Right lobe of liver (tissue), 6 donors: ENCODE measurements at regions not wholly inside any gene's neighbourhood (a gene's known extent, or its start where the extent isn't known, plus 50 kb on each side); places are given as distances from the start of the nearest gene placed in this dataset.

Experiments used
- ATAC-seq, 4 donors: fragments of 200-7000 bp; cut with Tn5 transposase; one replicate each; pipeline ENCODE4 v1.9.1; 2020; ENCODE audit warnings: mild to moderate bottlenecking in 4 of 4, moderate library complexity in 4 of 4
- DNase-seq, 3 donors: peaks; one replicate each; pipeline ENCODE4 v3.0.0-alpha.2; 2020
- H3K27ac ChIP-seq, 3 donors: fragments of 200-600 bp; one replicate each; pipeline ENCODE4 v1.8.0; 2022
- H3K27me3 ChIP-seq, 2 donors: fragments of 200-600 bp; one replicate each; pipeline ENCODE4 v1.8.0; 2022
- H3K36me3 ChIP-seq, 4 donors: fragments of 200-600 bp; sonication (generic) in 1 of 4; one replicate each; pipeline versions ENCODE4 v1.5.1 to v1.8.0; 2017 to 2022; ENCODE audit warnings: control low read depth in 1 of 4
- H3K4me1 ChIP-seq, 4 donors: fragments of 200-600 bp; sonication (generic) in 1 of 4; one replicate each; pipeline versions ENCODE4 v1.5.1 to v1.8.0; 2017 to 2022; ENCODE audit warnings: control low read depth in 1 of 4
- H3K4me3 ChIP-seq, 3 donors: fragments of 200-600 bp; one replicate each; pipeline ENCODE4 v1.8.0; 2022
- H3K9me3 ChIP-seq, 4 donors: fragments of 200-600 bp; sonication (generic) in 1 of 4; one replicate each; pipeline versions ENCODE4 v1.5.1 to v1.8.0; 2017 to 2022; ENCODE audit warnings: control low read depth in 1 of 4
- CTCF ChIP-seq, 4 donors: fragments of 200-600 bp in 3 of 4; fragments of 450-650 bp in 1 of 4; IDR thresholded peaks; one replicate each; pipeline versions ENCODE4 v1.5.1 to v1.8.0; 2016 to 2022; ENCODE audit warnings: antibody characterized with exemption in 4 of 4, mild to moderate bottlenecking in 2 of 4
- POLR2A ChIP-seq: fragments of 450-650 bp; IDR thresholded peaks from one replicate; pipeline ENCODE4 v1.6.1; 2017; ENCODE audit warnings: antibody characterized with exemption, mild to moderate bottlenecking
- WGBS: methylation state at CpG from one replicate; pipeline ENCODE4 v1.1.6; 2018; ENCODE audit warnings: low coverage, low lambda C conversion rate; ENCODE audit not compliant: insufficient coverage; ENCODE audit errors: missing lambda C conversion rate; 5-methylcytosine and 5-hydroxymethylcytosine counted together
- intact Hi-C, 2 donors: fragments of 100-400 bp; cut with DNase I; formaldehyde crosslinking; loops; one replicate each; pipeline versions ENCODE4 v1.11.2 to v1.14.1; 2022
- donor health status: DM: no; HTN: yes; CAD: no.
- donor health status: DM: no; HTN: no; CAD: no.
- donor health status: DM: no; HTN: no; CAD: no.
- donor health status: DM: no; HTN: yes; CAD: no.
- donor health status: DM: no; HTN: yes; CAD: no.

DNA sequence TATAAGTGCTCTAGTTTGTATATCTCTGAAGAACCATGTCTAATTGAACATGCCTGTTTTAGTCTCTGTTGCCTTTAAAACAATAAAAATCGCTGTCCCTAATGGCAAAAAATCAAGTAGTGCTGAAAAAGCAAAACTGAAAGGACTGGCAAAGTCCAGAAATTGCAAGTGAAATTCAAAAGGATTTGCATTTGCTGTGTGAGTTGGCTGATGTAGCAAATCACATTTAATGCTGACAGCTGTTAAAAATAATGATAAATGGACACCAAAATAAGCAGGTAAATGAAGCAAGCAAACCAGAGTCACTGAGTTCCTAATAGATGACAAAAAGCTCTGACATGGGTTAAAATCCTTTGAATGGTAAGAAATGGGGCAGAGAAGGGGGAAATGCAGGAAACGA, 874.1 kb downstream of the GRM8 start:
- Histone ChIP-seq H3K27ac (no peak overlapping the region), H3K27me3 (no peaks in the 10 kb centered on the region), H3K4me1 (no peaks in the 10 kb centered on the region), H3K9me3 (no peaks in the 10 kb centered on the region), H3K36me3 (no peaks in the 10 kb centered on the region), H3K4me3 (no peak overlapping the region)
- DNase-seq (no peak), ATAC-seq (no peak)
- WGBS = 26% methylated on average over 2 of the region's 2 CpGs
- intact Hi-C loops = no loop called here
- TF ChIP-seq CTCF (IDR thresholded peaks at IDR 0.05) (no peak), POLR2A (no peak)

DNA sequence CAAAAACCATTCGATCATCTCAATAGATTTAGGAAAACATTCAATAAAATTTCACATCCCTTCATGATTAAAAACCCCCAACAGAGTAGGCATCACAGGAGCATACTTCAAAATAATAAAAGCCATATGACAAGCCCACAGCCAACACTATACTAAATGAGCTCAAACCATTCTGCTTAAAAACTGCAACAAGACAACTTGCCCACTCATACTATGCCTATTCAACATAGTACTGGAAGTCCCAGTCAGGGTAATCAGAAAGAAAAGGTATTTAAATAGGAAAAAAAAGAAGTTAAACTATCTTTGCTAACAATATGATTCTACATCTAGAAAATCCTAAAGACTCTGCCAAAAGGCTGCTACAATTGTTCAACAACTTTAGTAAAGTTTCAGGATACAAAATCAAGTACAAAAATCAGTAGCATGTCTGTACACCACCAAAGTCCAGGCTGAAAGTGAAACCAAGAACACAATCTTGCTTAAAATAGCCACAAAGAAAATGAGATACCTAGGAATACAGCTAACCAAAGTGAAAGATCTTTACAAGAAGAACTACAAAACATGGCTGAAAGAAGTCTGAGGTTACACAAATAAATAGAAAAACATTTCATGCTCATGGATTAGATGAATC, 882.6 kb downstream of the GRM8 start:
- Histone ChIP-seq H3K27me3 (no peaks in the 10 kb centered on the region), H3K4me1 (no peaks in the 10 kb centered on the region), H3K9me3 (no peaks in the 10 kb centered on the region), H3K27ac (no peak overlapping the region), H3K36me3 (no peaks in the 10 kb centered on the region), H3K4me3 (no peak overlapping the region)
- ATAC-seq (no peak), DNase-seq (no peak)
- TF ChIP-seq CTCF (IDR thresholded peaks at IDR 0.05) = no peak
- no peak for TF ChIP-seq POLR2A
- intact Hi-C loops = no loop called here
- 36% methylated on average over 1 of the region's 1 CpG for WGBS

DNA sequence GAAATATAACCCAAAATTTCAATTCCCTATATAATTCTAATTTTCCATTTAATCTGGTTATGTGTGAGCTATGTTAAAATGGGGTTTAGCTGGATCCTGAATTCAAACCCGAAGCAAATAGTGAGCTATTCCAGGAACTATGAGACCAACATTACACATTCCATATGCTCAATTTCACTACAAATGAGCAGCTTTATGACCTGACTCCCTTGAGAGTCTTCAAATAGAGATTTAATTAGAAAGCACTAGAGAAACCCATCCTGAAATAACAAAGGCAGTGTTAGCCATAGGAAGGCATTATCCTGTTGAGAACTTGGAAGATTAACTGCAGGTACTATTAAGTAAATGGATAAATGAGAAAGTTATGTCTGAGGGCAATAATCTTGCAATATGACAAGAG, 890.0 kb downstream of the GRM8 start:
- 40% methylated on average over 1 of the region's 1 CpG for WGBS
- no peak overlapping the region for H3K4me3 ChIP-seq
- no peaks in the 10 kb centered on the region for H3K9me3 ChIP-seq
- TF ChIP-seq POLR2A (no peak), CTCF (IDR thresholded peaks at IDR 0.05) (no peak)
- DNase-seq (no peak), ATAC-seq (no peak)
- no peaks in the 10 kb centered on the region for H3K27me3 ChIP-seq
- no peaks in the 10 kb centered on the region for H3K4me1 ChIP-seq
- no peak overlapping the region for H3K27ac ChIP-seq
- no peaks in the 10 kb centered on the region for H3K36me3 ChIP-seq
- intact Hi-C loops = no loop called here

- no peak overlapping the region for H3K27ac ChIP-seq
- no peaks in the 10 kb centered on the region for H3K36me3 ChIP-seq
- no peak for ATAC-seq
- no peaks in the 10 kb centered on the region for H3K9me3 ChIP-seq
- no peaks in the 10 kb centered on the region for H3K27me3 ChIP-seq
- TF ChIP-seq POLR2A = no peak
- no peak for TF ChIP-seq CTCF (IDR thresholded peaks at IDR 0.05)
- intact Hi-C loops = no loop called here
- H3K4me1 ChIP-seq = no peaks in the 10 kb centered on the region
- 59% methylated on average over 3 of the region's 3 CpGs for WGBS
- no peak for DNase-seq
- no peak overlapping the region for H3K4me3 ChIP-seq
These were observed 891.6 kb downstream of the GRM8 start for GRCh38 chr7:126361183-126361582.

GRCh38 chr7:126339813-126340212, 912.9 kb downstream of the GRM8 start:
- Histone ChIP-seq H3K27ac (no peak overlapping the region), H3K4me1 (no peaks in the 10 kb centered on the region), H3K9me3 (no peaks in the 10 kb centered on the region), H3K27me3 (no peaks in the 10 kb centered on the region), H3K36me3 (no peaks in the 10 kb centered on the region), H3K4me3 (no peak overlapping the region)
- no peak for TF ChIP-seq CTCF (IDR thresholded peaks at IDR 0.05)
- TF ChIP-seq POLR2A = no peak
- intact Hi-C loops = no loop called here
- DNase-seq (no peak), ATAC-seq (no peak)
- 46% methylated on average over 4 of the region's 4 CpGs for WGBS
